ENCODE measurements at regions not wholly inside any gene's neighbourhood (a gene's known extent, or its start where the extent isn't known, plus 50 kb on each side); places are given as distances from the start of the nearest gene placed in this dataset.

DNA sequence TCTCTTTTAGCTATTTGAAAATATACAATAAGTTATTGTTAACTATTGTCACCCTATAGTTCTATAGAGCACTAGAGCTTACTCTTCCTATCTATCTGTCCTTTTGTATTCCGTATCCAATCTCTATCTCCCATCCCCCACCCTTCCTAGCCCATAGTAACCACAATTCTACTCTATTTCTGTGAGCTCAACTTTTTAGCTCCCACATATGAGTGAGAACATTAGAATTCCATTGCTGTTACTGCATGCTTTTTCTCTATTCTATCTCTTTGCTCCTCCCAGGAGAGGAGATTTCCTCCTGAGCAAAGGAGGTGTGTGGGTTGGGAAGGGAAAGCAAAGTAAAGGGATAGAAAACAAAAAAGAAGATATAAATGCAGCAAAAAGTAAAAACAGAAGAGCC, 105.6 kb upstream of the SLC4A7 start:
- 0% methylated on average over 1 of the region's 1 CpG for WGBS (ENCODE audit: insufficient coverage, low coverage, missing lambda C conversion rate)
- Histone ChIP-seq H3K9me1 (ENCODE audit: control insufficient read depth, insufficient read depth, low read length) (no peaks in the 10 kb centered on the region), H3K79me2 (ENCODE audit: control insufficient read depth, insufficient read depth, low read length) (no peaks in the 10 kb centered on the region), H3K27me3 (ENCODE audit: control insufficient read depth in 2 of 2, insufficient read depth in 2 of 2, low read length in 2 of 2) (no peaks in the 10 kb centered on the region), H3K27ac (ENCODE audit: extremely low read depth, low read depth, low read length) (no peak overlapping the region), H3K9me3 (replicated peaks; ENCODE audit: control insufficient read depth, insufficient read depth, low read depth, low read length) (no peaks in the 10 kb centered on the region), H4K20me1 (replicated peaks; ENCODE audit: control insufficient read depth, insufficient read depth, low read length) (no peaks in the 10 kb centered on the region), H3K36me3 (ENCODE audit: control insufficient read depth, insufficient read depth, low read length) (no peaks in the 10 kb centered on the region), H3K4me3 (no peak overlapping the region), H2AFZ (ENCODE audit: low read depth, low read length) (no peak overlapping the region), H3K4me2 (ENCODE audit: insufficient read depth, low read length) (no peak overlapping the region), H3K9ac (ENCODE audit: insufficient read depth in 1 of 2, low read depth in 2 of 2, low read length in 2 of 2) (no peak overlapping the region), H3K4me1 (replicated peaks in 1 of 2; ENCODE audit: control insufficient read depth in 2 of 2, insufficient read depth in 2 of 2, low read length in 2 of 2) (no peaks in the 10 kb centered on the region)
- intact Hi-C loops (cut with micrococcal nuclease), result no loop called here
- BruUV-seq (replicated peaks), result no TSS peak
- CTCF ChIA-PET (ENCODE audit: low intra/inter-chr PET ratio), result no interaction called here
- POLR2A ChIA-PET, result no interaction called here
- DNase-seq (ENCODE audit: extremely low read depth in 1 of 4, low spot score in 3 of 4) (no peak), FAIRE-seq (no peak), ATAC-seq (no peak)
- in situ Hi-C loops (cut with MboI), result no loop called here
- TF ChIP-seq SIX5 (IDR thresholded peaks at IDR 0.05; ENCODE audit: borderline replicate concordance in 1 of 2, insufficient read depth in 1 of 2, low read depth in 1 of 2, low read length in 2 of 2) (no peak), SREBF2 (CRISPR knock-in tag; IDR thresholded peaks at IDR 0.05) (no peak), POLR2AphosphoS2 (IDR thresholded peaks at IDR 0.05; ENCODE audit: low read length) (no peak), ZNF668 (CRISPR knock-in tag; IDR thresholded peaks at IDR 0.05) (no peak), NFIX (CRISPR knock-in tag; IDR thresholded peaks at IDR 0.05; ENCODE audit: low read depth) (no peak), ZNF830 (CRISPR knock-in tag; IDR thresholded peaks at IDR 0.05) (no peak), NR2C1 (IDR thresholded peaks at IDR 0.05) (no peak), NR2C1 (tag; IDR thresholded peaks at IDR 0.05) (no peak), TRIM24 (IDR thresholded peaks at IDR 0.05) (no peak)
- TF ChIP-seq, protein P1, sequence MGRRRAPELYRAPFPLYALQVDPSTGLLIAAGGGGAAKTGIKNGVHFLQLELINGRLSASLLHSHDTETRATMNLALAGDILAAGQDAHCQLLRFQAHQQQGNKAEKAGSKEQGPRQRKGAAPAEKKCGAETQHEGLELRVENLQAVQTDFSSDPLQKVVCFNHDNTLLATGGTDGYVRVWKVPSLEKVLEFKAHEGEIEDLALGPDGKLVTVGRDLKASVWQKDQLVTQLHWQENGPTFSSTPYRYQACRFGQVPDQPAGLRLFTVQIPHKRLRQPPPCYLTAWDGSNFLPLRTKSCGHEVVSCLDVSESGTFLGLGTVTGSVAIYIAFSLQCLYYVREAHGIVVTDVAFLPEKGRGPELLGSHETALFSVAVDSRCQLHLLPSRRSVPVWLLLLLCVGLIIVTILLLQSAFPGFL (CRISPR knock-in tag; IDR thresholded peaks at IDR 0.05), result no peak
- TF ChIP-seq, protein P2, sequence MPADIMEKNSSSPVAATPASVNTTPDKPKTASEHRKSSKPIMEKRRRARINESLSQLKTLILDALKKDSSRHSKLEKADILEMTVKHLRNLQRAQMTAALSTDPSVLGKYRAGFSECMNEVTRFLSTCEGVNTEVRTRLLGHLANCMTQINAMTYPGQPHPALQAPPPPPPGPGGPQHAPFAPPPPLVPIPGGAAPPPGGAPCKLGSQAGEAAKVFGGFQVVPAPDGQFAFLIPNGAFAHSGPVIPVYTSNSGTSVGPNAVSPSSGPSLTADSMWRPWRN (IDR thresholded peaks at IDR 0.05; ENCODE audit: low read depth), result no peak
- TF ChIP-seq, protein P3, sequence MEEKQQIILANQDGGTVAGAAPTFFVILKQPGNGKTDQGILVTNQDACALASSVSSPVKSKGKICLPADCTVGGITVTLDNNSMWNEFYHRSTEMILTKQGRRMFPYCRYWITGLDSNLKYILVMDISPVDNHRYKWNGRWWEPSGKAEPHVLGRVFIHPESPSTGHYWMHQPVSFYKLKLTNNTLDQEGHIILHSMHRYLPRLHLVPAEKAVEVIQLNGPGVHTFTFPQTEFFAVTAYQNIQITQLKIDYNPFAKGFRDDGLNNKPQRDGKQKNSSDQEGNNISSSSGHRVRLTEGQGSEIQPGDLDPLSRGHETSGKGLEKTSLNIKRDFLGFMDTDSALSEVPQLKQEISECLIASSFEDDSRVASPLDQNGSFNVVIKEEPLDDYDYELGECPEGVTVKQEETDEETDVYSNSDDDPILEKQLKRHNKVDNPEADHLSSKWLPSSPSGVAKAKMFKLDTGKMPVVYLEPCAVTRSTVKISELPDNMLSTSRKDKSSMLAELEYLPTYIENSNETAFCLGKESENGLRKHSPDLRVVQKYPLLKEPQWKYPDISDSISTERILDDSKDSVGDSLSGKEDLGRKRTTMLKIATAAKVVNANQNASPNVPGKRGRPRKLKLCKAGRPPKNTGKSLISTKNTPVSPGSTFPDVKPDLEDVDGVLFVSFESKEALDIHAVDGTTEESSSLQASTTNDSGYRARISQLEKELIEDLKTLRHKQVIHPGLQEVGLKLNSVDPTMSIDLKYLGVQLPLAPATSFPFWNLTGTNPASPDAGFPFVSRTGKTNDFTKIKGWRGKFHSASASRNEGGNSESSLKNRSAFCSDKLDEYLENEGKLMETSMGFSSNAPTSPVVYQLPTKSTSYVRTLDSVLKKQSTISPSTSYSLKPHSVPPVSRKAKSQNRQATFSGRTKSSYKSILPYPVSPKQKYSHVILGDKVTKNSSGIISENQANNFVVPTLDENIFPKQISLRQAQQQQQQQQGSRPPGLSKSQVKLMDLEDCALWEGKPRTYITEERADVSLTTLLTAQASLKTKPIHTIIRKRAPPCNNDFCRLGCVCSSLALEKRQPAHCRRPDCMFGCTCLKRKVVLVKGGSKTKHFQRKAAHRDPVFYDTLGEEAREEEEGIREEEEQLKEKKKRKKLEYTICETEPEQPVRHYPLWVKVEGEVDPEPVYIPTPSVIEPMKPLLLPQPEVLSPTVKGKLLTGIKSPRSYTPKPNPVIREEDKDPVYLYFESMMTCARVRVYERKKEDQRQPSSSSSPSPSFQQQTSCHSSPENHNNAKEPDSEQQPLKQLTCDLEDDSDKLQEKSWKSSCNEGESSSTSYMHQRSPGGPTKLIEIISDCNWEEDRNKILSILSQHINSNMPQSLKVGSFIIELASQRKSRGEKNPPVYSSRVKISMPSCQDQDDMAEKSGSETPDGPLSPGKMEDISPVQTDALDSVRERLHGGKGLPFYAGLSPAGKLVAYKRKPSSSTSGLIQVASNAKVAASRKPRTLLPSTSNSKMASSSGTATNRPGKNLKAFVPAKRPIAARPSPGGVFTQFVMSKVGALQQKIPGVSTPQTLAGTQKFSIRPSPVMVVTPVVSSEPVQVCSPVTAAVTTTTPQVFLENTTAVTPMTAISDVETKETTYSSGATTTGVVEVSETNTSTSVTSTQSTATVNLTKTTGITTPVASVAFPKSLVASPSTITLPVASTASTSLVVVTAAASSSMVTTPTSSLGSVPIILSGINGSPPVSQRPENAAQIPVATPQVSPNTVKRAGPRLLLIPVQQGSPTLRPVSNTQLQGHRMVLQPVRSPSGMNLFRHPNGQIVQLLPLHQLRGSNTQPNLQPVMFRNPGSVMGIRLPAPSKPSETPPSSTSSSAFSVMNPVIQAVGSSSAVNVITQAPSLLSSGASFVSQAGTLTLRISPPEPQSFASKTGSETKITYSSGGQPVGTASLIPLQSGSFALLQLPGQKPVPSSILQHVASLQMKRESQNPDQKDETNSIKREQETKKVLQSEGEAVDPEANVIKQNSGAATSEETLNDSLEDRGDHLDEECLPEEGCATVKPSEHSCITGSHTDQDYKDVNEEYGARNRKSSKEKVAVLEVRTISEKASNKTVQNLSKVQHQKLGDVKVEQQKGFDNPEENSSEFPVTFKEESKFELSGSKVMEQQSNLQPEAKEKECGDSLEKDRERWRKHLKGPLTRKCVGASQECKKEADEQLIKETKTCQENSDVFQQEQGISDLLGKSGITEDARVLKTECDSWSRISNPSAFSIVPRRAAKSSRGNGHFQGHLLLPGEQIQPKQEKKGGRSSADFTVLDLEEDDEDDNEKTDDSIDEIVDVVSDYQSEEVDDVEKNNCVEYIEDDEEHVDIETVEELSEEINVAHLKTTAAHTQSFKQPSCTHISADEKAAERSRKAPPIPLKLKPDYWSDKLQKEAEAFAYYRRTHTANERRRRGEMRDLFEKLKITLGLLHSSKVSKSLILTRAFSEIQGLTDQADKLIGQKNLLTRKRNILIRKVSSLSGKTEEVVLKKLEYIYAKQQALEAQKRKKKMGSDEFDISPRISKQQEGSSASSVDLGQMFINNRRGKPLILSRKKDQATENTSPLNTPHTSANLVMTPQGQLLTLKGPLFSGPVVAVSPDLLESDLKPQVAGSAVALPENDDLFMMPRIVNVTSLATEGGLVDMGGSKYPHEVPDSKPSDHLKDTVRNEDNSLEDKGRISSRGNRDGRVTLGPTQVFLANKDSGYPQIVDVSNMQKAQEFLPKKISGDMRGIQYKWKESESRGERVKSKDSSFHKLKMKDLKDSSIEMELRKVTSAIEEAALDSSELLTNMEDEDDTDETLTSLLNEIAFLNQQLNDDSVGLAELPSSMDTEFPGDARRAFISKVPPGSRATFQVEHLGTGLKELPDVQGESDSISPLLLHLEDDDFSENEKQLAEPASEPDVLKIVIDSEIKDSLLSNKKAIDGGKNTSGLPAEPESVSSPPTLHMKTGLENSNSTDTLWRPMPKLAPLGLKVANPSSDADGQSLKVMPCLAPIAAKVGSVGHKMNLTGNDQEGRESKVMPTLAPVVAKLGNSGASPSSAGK (IDR thresholded peaks at IDR 0.05), result no peak
